ENCODE measurements at regions not wholly inside any gene's neighbourhood (a gene's known extent, or its start where the extent isn't known, plus 50 kb on each side); places are given as distances from the start of the nearest gene placed in this dataset.

- Mint-ChIP-seq H3K36me3 (ENCODE audit: low read depth) (peaks cover 2% of the 10 kb centered on the region), H3K27ac (ENCODE audit: unreplicated experiment) (no peak overlapping the region), H3K9me3 (ENCODE audit: low read depth) (peaks cover 19% of the 10 kb centered on the region), H3K27me3 (ENCODE audit: low read depth) (no peaks in the 10 kb centered on the region), H3K4me3 (ENCODE audit: unreplicated experiment) (no peak overlapping the region), H3K4me1 (ENCODE audit: low read depth) (peaks cover 20% of the 10 kb centered on the region)
- no peak for DNase-seq (ENCODE audit: low spot score)
- TF ChIP-seq CTCF (IDR thresholded peaks at IDR 0.05) = no peak
Measured at GRCh38 chr2:238600506-238601432, 174.0 kb downstream of the ASB1 start.

- Mint-ChIP-seq H3K36me3 (ENCODE audit: low read depth) (peaks cover 2% of the 10 kb centered on the region), H3K4me3 (ENCODE audit: unreplicated experiment) (no peak overlapping the region), H3K4me1 (ENCODE audit: low read depth) (peaks cover 20% of the 10 kb centered on the region), H3K27me3 (ENCODE audit: low read depth) (no peaks in the 10 kb centered on the region), H3K27ac (ENCODE audit: unreplicated experiment) (no peak overlapping the region), H3K9me3 (ENCODE audit: low read depth) (peaks cover 19% of the 10 kb centered on the region)
- no peak for DNase-seq (ENCODE audit: low spot score)
- TF ChIP-seq CTCF (IDR thresholded peaks at IDR 0.05) = no peak
Measured at GRCh38 chr2:238601433-238602222, 174.9 kb downstream of the ASB1 start.

GRCh38 chr2:238602223-238602960 lies 175.7 kb downstream of the ASB1 start:
- Mint-ChIP-seq H3K4me3 (ENCODE audit: unreplicated experiment) (no peak overlapping the region), H3K4me1 (ENCODE audit: low read depth) (peaks cover 13% of the 10 kb centered on the region), H3K27ac (ENCODE audit: unreplicated experiment) (no peak overlapping the region), H3K36me3 (ENCODE audit: low read depth) (peaks cover 2% of the 10 kb centered on the region), H3K27me3 (ENCODE audit: low read depth) (no peaks in the 10 kb centered on the region), H3K9me3 (ENCODE audit: low read depth) (peaks cover 25% of the 10 kb centered on the region)
- no peak for DNase-seq (ENCODE audit: low spot score)
- TF ChIP-seq CTCF (IDR thresholded peaks at IDR 0.05) = no peak

GRCh38 chr2:238603596-238603995 lies 176.9 kb downstream of the ASB1 start:
- Mint-ChIP-seq H3K36me3 (ENCODE audit: low read depth) (peaks cover 2% of the 10 kb centered on the region), H3K9me3 (ENCODE audit: low read depth) (peaks cover 36% of the 10 kb centered on the region), H3K4me1 (ENCODE audit: low read depth) (peaks cover 6% of the 10 kb centered on the region), H3K4me3 (ENCODE audit: unreplicated experiment) (no peak overlapping the region), H3K27ac (ENCODE audit: unreplicated experiment) (no peak overlapping the region), H3K27me3 (ENCODE audit: low read depth) (no peaks in the 10 kb centered on the region)
- no peak for DNase-seq (ENCODE audit: low spot score)
- TF ChIP-seq CTCF (IDR thresholded peaks at IDR 0.05) = no peak

- Mint-ChIP-seq H3K4me1 (ENCODE audit: low read depth) (peaks cover 4% of the 10 kb centered on the region), H3K27ac (ENCODE audit: unreplicated experiment) (no peak overlapping the region), H3K27me3 (ENCODE audit: low read depth) (peaks cover 2% of the 10 kb centered on the region), H3K36me3 (ENCODE audit: low read depth) (peaks cover 2% of the 10 kb centered on the region), H3K4me3 (ENCODE audit: unreplicated experiment) (no peak overlapping the region), H3K9me3 (ENCODE audit: low read depth) (peaks cover 57% of the 10 kb centered on the region)
- TF ChIP-seq CTCF (IDR thresholded peaks at IDR 0.05) = no peak
- no peak for DNase-seq (ENCODE audit: low spot score)
Measured at GRCh38 chr2:238606311-238606710, 179.6 kb downstream of the ASB1 start.
